Fibroblast of pulmonary artery (primary cell): ENCODE measurements at regions not wholly inside any gene's neighbourhood (a gene's known extent, or its start where the extent isn't known, plus 50 kb on each side); places are given as distances from the start of the nearest gene placed in this dataset.

Source experiments
- DNase-seq: peaks from one replicate; pipeline ENCODE4 v3.0.0-alpha.2; 2010; ENCODE audit warnings: low read depth
- H3K4me3 ChIP-seq: replicated peaks from 2 replicates; pipeline ENCODE4 v1.5.1; 2011; ENCODE audit warnings: low read depth, mild to moderate bottlenecking, control low read depth, low read length, moderate library complexity
- TF ChIP-seq, protein P1 (sequence below): IDR thresholded peaks from 2 replicates; pipeline ENCODE4 v1.5.1; 2011; ENCODE audit warnings: mild to moderate bottlenecking, control low read depth, low read length, inconsistent platforms; ENCODE audit errors: missing control alignments

DNA sequence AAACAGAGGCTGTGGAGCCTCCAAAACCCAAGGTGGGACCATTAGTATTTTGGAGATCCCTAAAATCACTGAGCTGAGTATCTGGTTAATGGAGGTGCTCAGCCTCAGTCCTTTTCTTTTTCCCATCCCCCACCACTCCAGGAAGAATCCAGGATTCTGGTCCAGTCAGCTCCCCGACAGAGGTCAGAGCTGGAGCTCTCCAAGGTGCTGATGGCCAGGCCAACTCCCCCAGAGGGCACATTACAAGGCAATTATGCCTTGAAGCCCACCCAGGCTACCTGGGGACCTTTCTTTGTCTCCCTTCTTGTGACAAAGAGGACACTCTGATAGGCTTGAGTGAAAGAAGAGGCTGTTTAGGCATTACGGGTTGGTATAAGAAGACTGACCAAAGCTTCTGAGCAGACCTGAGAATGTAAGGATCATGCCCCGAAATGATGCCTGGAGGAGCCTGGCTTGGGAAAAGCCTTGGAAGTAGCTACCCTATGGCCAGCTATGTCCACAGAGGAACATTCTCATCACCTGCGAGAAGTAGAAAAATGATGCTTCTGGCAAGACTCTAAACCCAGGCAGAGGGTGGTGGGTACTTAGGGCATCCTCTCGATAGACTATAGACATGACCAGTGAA lies 102.5 kb upstream of the LDAH start:
- TF ChIP-seq, protein P1, sequence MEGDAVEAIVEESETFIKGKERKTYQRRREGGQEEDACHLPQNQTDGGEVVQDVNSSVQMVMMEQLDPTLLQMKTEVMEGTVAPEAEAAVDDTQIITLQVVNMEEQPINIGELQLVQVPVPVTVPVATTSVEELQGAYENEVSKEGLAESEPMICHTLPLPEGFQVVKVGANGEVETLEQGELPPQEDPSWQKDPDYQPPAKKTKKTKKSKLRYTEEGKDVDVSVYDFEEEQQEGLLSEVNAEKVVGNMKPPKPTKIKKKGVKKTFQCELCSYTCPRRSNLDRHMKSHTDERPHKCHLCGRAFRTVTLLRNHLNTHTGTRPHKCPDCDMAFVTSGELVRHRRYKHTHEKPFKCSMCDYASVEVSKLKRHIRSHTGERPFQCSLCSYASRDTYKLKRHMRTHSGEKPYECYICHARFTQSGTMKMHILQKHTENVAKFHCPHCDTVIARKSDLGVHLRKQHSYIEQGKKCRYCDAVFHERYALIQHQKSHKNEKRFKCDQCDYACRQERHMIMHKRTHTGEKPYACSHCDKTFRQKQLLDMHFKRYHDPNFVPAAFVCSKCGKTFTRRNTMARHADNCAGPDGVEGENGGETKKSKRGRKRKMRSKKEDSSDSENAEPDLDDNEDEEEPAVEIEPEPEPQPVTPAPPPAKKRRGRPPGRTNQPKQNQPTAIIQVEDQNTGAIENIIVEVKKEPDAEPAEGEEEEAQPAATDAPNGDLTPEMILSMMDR = no peak
- peak; percentile 2 for DNase-seq
- H3K4me3 ChIP-seq = no peak overlapping the region

DNA sequence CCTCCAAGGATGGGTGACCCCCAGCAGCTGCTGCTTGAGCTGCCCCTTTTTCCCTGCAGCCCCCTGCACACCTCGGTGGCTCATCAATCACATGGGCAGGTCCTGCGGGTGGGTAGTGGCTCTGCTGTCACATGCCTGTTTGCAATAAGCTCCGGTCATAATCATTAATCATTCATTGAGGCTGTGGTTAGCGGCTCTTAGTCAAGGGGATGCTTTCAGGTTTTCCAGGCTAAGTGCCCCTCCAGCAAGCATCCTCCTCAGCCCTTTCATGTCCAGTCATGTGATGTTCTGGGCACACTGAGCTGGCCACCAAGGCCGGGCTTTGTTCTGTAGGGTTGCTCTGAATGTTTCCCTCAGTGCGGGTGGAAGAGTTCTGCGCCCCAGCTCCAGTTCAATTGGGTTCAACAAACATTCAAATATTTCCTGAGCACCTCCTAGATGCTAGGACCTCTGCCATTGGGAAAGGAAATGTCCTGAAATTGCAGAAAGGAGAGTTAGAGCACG lies 96.4 kb upstream of the LDAH start:
- DNase-seq = no peak
- no peak overlapping the region for H3K4me3 ChIP-seq
- TF ChIP-seq, protein P1 = no peak

DNA sequence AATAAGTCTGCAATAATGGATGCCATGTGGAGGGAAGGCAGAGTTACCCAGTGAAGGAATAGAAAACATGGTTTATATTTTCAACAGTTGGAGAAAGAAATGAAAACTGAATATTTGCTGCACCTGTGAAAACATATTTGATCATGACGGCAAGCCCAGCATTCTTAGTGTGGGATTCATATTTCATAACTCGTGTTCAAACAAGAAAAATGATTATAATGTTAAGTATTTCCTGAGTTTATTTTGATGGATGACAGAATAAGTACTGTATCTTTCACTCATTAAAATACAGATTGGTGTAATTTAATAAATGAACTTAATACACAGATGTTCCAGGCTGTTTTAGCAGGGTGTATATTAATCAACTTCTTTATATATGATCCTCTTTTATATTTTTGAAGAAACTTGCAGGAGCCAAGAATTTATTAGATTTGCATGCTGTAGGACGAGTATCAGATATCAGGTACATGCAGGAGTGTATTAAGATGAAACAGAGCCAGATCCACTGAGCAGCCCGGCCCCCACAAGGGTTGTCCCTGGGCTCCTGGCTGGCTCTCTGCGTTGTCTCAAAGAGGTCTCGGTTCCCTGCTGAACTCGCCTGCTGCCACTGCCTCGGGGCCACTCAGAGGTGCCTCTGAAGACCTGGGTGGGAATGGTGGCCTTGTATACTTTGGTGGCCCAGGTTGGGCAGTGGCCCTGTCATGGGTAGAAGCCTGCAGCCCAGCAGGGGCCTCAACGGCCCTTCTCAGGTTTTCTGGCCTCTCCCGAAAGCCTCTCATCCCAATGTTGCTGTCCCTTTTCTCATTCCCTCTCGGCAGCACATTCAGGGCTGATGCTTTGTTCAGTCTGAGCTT lies 95.0 kb upstream of the LDAH start:
- DNase-seq = peak; percentile 3
- no peak overlapping the region for H3K4me3 ChIP-seq
- TF ChIP-seq, protein P1 = no peak

DNA sequence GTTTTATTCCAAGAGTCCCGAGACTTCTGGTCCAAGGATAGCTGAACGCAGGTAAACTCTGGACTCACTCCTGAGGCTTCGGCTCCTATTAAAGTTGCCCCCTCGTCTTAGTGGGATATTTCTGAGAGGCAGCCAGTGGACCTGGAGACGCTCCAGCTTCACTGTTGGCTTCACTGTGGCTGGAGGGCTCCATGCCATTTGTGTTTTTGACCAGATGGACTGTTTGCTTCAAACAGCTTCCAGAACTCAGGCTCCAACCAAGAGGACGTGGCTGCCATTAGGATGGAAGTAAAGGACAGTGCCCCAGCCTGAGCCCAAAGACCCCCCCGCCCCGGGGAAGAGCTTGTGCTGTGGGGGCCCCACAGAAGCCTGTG lies 94.4 kb upstream of the LDAH start:
- H3K4me3 ChIP-seq = no peak overlapping the region
- TF ChIP-seq, protein P1 = no peak
- no peak for DNase-seq

DNA sequence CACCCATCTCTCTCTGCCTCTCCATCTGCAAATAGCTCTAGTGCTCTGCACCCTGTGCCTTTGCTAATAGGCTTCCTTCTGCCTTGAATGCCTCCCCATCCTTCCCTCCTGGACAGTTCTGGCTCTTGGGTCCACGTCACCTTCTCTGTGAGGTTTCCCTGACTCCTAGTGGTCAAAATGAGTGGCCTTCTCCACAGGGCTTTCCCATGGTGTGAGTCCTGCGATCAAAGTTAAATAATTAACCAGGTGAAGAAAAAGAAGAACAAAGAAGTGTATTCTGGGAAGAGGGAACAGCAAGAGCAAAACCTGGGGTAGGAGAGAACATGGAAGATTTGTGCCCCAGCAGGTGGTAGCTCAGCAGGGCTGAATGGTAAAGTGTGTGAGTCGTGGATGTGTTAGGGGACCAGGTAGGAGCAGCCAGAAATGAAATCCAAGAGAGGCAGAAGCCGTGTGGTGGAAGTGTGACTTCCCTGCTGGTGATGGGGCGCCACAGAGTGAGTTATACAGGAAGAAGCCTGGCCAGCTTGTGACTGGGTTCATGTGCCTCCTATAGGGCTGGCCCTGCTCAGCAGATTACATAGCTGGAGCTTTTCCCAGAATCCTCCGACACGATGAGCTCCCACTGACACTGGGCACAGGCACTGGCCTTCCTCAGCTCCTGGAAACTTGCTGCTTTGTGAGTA lies 93.8 kb upstream of the LDAH start:
- TF ChIP-seq, protein P1 = peak; percentile 26
- H3K4me3 ChIP-seq = no peak overlapping the region
- peak; percentile 6 for DNase-seq

DNA sequence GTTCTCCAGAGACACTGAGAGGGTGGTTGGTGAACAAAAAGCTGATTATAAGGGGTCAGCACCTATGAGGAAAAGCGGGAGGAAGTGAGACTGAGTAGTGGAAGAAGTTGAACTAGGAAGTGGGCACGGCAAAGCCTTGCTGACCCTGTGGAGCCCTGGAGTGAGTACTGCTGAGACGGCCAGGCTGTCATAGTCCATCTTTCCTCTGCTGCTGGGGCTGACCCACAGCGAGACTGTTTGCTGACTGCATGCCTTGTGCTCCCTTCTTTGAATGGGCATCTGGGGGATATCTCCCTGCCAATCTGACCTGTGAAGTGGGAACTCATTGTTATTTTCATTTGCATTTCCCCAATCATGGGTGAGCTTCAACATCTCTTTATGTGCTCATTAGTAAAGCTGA lies 92.4 kb upstream of the LDAH start:
- TF ChIP-seq, protein P1 = no peak
- no peak for DNase-seq
- H3K4me3 ChIP-seq = no peak overlapping the region
